HL-60 (cell line): ENCODE measurements at regions not wholly inside any gene's neighbourhood (a gene's known extent, or its start where the extent isn't known, plus 50 kb on each side); places are given as distances from the start of the nearest gene placed in this dataset.

Source experiments
- POLR2AphosphoS5 ChIP-seq: IDR thresholded peaks from 2 replicates; pipeline ENCODE4 v1.6.1; 2012; ENCODE audit warnings: low read depth
- SPI1 ChIP-seq: IDR thresholded peaks from 2 replicates; pipeline ENCODE4 v1.6.1; 2012; ENCODE audit warnings: low read depth, mild to moderate bottlenecking, borderline replicate concordance
- TF ChIP-seq, protein P1 (sequence below): IDR thresholded peaks from one replicate; pipeline ENCODE4 v1.5.1; 2011; ENCODE audit warnings: low read length, control low read depth, inconsistent platforms; ENCODE audit not compliant: insufficient read depth

DNA sequence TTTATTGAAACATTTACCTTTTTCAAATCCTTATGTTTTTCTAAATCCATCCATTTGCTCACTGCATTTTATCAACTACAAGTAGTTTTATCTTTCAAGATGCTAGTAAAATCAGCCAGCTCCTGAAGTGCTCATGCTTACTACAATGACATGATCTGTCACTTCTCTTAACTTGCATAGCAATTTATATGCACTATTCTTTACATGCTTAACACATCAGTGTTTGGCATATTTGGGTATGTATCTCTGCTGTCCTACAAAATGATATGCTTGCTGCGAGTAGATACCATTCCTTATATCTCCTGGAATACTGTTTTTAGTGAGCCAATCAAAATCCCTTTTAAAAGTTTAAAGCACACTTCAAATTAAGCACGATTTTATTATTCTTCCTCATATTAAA lies 2726.8 kb downstream of the PCDH7 start:
- TF ChIP-seq, protein P1, sequence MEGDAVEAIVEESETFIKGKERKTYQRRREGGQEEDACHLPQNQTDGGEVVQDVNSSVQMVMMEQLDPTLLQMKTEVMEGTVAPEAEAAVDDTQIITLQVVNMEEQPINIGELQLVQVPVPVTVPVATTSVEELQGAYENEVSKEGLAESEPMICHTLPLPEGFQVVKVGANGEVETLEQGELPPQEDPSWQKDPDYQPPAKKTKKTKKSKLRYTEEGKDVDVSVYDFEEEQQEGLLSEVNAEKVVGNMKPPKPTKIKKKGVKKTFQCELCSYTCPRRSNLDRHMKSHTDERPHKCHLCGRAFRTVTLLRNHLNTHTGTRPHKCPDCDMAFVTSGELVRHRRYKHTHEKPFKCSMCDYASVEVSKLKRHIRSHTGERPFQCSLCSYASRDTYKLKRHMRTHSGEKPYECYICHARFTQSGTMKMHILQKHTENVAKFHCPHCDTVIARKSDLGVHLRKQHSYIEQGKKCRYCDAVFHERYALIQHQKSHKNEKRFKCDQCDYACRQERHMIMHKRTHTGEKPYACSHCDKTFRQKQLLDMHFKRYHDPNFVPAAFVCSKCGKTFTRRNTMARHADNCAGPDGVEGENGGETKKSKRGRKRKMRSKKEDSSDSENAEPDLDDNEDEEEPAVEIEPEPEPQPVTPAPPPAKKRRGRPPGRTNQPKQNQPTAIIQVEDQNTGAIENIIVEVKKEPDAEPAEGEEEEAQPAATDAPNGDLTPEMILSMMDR, result no peak
- no peak for TF ChIP-seq POLR2AphosphoS5
- no peak for TF ChIP-seq SPI1
